Mesenchymal stem cell (in vitro differentiated cells and primary cell): ENCODE measurements at regions not wholly inside any gene's neighbourhood (a gene's known extent, or its start where the extent isn't known, plus 50 kb on each side); places are given as distances from the start of the nearest gene placed in this dataset.

Experiments used
- DNase-seq: peaks from one replicate; pipeline ENCODE4 v3.0.0-alpha.2; 2013
- H2AFZ ChIP-seq: one replicate; pipeline ENCODE4 v1.6.1; 2013; ENCODE audit warnings: low read depth, mild to moderate bottlenecking, control low read depth, inconsistent platforms, low read length, moderate library complexity
- H2AK5ac ChIP-seq: 2 replicates; pipeline ENCODE4 v1.6.1; 2013; ENCODE audit warnings: low read length, moderate library complexity, mild to moderate bottlenecking, inconsistent platforms; ENCODE audit not compliant: severe bottlenecking
- H2BK120ac ChIP-seq: one replicate; pipeline ENCODE4 v1.6.1; 2013; ENCODE audit warnings: low read depth, mild to moderate bottlenecking, inconsistent platforms, low read length, moderate library complexity
- H2BK12ac ChIP-seq, 2 experiments: one replicate each; pipeline ENCODE4 v1.6.1; 2013; ENCODE audit warnings: inconsistent platforms in 2 of 2, low read length in 2 of 2, mild to moderate bottlenecking in 2 of 2, moderate library complexity in 2 of 2, control low read depth in 1 of 2
- H2BK15ac ChIP-seq: one replicate; pipeline ENCODE4 v1.6.1; 2013; ENCODE audit warnings: mild to moderate bottlenecking, low read depth, inconsistent platforms; ENCODE audit not compliant: poor library complexity, severe bottlenecking
- H2BK5ac ChIP-seq: 2 replicates; pipeline ENCODE4 v1.6.1; 2013; ENCODE audit warnings: low read depth, mild to moderate bottlenecking, low read length, control low read depth, inconsistent platforms; ENCODE audit not compliant: poor library complexity, severe bottlenecking
- H3K14ac ChIP-seq, 2 experiments: one replicate each; pipeline ENCODE4 v1.6.1; 2013; ENCODE audit warnings: inconsistent platforms in 2 of 2, low read length in 2 of 2, control low read depth in 1 of 2, mild to moderate bottlenecking in 1 of 2, moderate library complexity in 1 of 2
- H3K18ac ChIP-seq, 2 experiments: one replicate each; pipeline ENCODE4 v1.6.1; 2013; ENCODE audit warnings: inconsistent platforms in 2 of 2, low read length in 2 of 2, control low read depth in 1 of 2, low read depth in 1 of 2, mild to moderate bottlenecking in 1 of 2
- H3K23ac ChIP-seq, 2 experiments: one replicate each; pipeline ENCODE4 v1.6.1; 2013; ENCODE audit warnings: inconsistent platforms in 2 of 2, low read length in 2 of 2, mild to moderate bottlenecking in 2 of 2, moderate library complexity in 2 of 2, control low read depth in 1 of 2
- H3K27ac ChIP-seq: 2 replicates; pipeline ENCODE4 v1.5.1; 2013; ENCODE audit warnings: mild to moderate bottlenecking, moderate library complexity, low read length, control low read depth, inconsistent platforms; ENCODE audit not compliant: poor library complexity, severe bottlenecking
- H3K27me3 ChIP-seq, 2 experiments: 2 replicates each; pipeline versions ENCODE4 v1.6.1 to v1.7.0; 2013; ENCODE audit warnings: low read length in 2 of 2, mild to moderate bottlenecking in 2 of 2, moderate library complexity in 2 of 2, control low read depth in 1 of 2, inconsistent platforms in 1 of 2; ENCODE audit not compliant: control insufficient read depth in 1 of 2, insufficient read depth in 1 of 2
- H3K36me3 ChIP-seq, 2 experiments: 2 replicates each; pipeline versions ENCODE4 v1.6.1 to v1.7.0; 2013; ENCODE audit warnings: low read length in 2 of 2, control low read depth in 1 of 2, inconsistent platforms in 1 of 2, low read depth in 1 of 2, mild to moderate bottlenecking in 1 of 2; ENCODE audit not compliant: insufficient read depth in 2 of 2, control insufficient read depth in 1 of 2
- H3K4ac ChIP-seq, 2 experiments: one replicate each; pipeline ENCODE4 v1.6.1; 2013; ENCODE audit warnings: inconsistent platforms in 2 of 2, low read length in 2 of 2, mild to moderate bottlenecking in 2 of 2, moderate library complexity in 2 of 2, control low read depth in 1 of 2, low read depth in 1 of 2
- H3K4me1 ChIP-seq: 2 replicates; pipeline ENCODE4 v1.6.1; 2013; ENCODE audit warnings: low read depth, low read length, control low read depth; ENCODE audit not compliant: control insufficient read depth, insufficient read depth
- H3K4me2 ChIP-seq: 2 replicates; pipeline ENCODE4 v1.6.1; 2013; ENCODE audit warnings: low read length, mild to moderate bottlenecking, inconsistent platforms; ENCODE audit not compliant: poor library complexity, severe bottlenecking
- H3K4me3 ChIP-seq, 2 experiments: 2 replicates each; pipeline versions ENCODE4 v1.5.1 to v1.7.0; 2013; ENCODE audit warnings: low read length in 2 of 2, mild to moderate bottlenecking in 2 of 2, control low read depth in 1 of 2, low read depth in 1 of 2; ENCODE audit not compliant: insufficient read depth in 1 of 2
- H3K79me1 ChIP-seq: replicated peaks from 2 replicates; pipeline ENCODE4 v1.6.1; 2013; ENCODE audit warnings: mild to moderate bottlenecking, control low read depth, low read length, inconsistent platforms; ENCODE audit not compliant: poor library complexity, severe bottlenecking
- H3K9ac ChIP-seq: 2 replicates; pipeline ENCODE4 v1.7.0; 2013; ENCODE audit warnings: mild to moderate bottlenecking, low read length, moderate library complexity
- H3K9me3 ChIP-seq: 2 replicates; pipeline ENCODE4 v1.7.0; 2013; ENCODE audit warnings: mild to moderate bottlenecking, low read length; ENCODE audit not compliant: control insufficient read depth
- H4K8ac ChIP-seq: one replicate; pipeline ENCODE4 v1.6.1; 2013; ENCODE audit warnings: inconsistent platforms, mild to moderate bottlenecking, low read length, moderate library complexity
- H4K91ac ChIP-seq: one replicate; pipeline ENCODE4 v1.6.1; 2013; ENCODE audit warnings: mild to moderate bottlenecking, low read length, inconsistent platforms
- WGBS: methylation state at CpG from one replicate; pipeline ENCODE4 v1.1.7; 2013; ENCODE audit warnings: mixed read lengths; 5-methylcytosine and 5-hydroxymethylcytosine counted together

DNA sequence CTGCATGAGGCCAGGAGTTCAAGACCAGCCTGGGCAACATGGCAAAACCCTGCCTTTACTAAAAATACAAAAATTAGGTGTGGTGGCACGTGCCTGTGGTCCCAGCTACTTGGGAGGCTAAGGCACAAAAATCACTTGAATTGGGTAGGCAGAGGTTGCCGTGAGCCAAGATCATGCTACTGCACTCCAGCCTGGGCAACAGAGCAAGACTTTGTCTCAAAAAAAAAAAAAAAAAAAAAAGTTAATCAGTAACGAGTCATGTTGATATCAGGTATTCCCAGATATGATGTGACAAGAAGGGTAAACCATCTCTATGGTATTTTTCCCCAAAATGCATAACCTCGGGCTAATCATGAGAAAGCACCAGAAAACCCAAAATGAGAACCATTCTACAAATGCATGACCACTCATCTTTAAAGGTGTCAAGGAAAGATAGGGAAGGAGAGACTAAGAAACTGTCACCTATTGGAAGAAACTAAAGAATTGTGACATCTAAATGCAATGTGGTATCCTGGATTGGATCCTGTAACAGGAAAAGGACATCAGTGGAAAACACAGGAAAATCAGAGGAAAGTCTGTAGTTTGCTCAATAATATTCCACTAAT is 66.5 kb upstream of the MAP4 start:
- Histone ChIP-seq H3K4me3 (no peak overlapping the region), H3K4me1 (peaks cover 11% of the 10 kb centered on the region), H3K79me1 (no peaks in the 10 kb centered on the region), H2BK12ac (no peak overlapping the region), H3K36me3 (peaks cover 2 to 15% of the 10 kb centered on the region in 2 experiments), H2AK5ac (no peak overlapping the region), H3K9ac (no peak overlapping the region), H3K4ac (no peak overlapping the region), H3K27me3 (no peaks in the 10 kb centered on the region), H2BK5ac (no peak overlapping the region), H3K18ac (peak overlapping the region in 1 of 2 experiments; percentile 8), H2BK120ac (no peak overlapping the region), H4K91ac (no peak overlapping the region), H3K27ac (no peak overlapping the region), H2BK15ac (no peak overlapping the region), H3K23ac (no peak overlapping the region), H4K8ac (no peak overlapping the region), H3K4me2 (no peak overlapping the region), H3K14ac (no peak overlapping the region), H3K9me3 (no peaks in the 10 kb centered on the region), H2AFZ (no peak overlapping the region)
- 93% methylated on average over 2 of the region's 4 CpGs for WGBS
- no peak for DNase-seq

DNA sequence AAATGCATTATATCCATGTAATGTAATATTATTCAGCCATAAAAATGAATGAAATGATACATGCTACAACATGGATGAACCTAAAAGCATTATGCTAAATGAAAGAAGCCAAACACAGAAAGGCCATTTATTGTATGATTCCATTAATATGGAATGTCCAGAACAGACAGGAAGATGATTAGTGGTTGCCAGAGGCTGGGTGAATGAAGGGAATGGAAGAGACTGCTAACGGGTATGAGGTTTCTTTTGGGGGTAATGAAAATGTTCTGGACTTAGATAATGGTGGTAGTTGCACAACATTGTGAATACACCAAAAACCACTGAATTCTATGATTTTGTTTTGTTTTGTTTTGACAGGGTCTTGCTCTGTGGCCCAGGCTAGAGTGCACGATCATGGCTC is 61.6 kb upstream of the MAP4 start:
- H3K27me3 ChIP-seq = no peaks in the 10 kb centered on the region
- no peak overlapping the region for H3K18ac ChIP-seq
- no peak overlapping the region for H4K91ac ChIP-seq
- H3K4ac ChIP-seq = no peak overlapping the region
- peaks cover 8% of the 10 kb centered on the region for H3K4me1 ChIP-seq
- H3K9me3 ChIP-seq = no peaks in the 10 kb centered on the region
- H3K4me2 ChIP-seq = no peak overlapping the region
- no peak overlapping the region for H3K14ac ChIP-seq
- H3K36me3 ChIP-seq = peaks cover 2 to 10% of the 10 kb centered on the region in 2 experiments
- peak; percentile 39 for DNase-seq
- peak overlapping the region; percentile 17 for H3K27ac ChIP-seq
- WGBS = 51% methylated on average over 2 of the region's 2 CpGs
- H2BK5ac ChIP-seq = no peak overlapping the region
- H3K79me1 ChIP-seq = no peaks in the 10 kb centered on the region
- no peak overlapping the region for H3K4me3 ChIP-seq
- H4K8ac ChIP-seq = no peak overlapping the region
- no peak overlapping the region for H2BK15ac ChIP-seq
- H2BK120ac ChIP-seq = no peak overlapping the region
- no peak overlapping the region for H3K9ac ChIP-seq
- H2AK5ac ChIP-seq = no peak overlapping the region
- H2AFZ ChIP-seq = no peak overlapping the region
- H3K23ac ChIP-seq = no peak overlapping the region
- H2BK12ac ChIP-seq = no peak overlapping the region

DNA sequence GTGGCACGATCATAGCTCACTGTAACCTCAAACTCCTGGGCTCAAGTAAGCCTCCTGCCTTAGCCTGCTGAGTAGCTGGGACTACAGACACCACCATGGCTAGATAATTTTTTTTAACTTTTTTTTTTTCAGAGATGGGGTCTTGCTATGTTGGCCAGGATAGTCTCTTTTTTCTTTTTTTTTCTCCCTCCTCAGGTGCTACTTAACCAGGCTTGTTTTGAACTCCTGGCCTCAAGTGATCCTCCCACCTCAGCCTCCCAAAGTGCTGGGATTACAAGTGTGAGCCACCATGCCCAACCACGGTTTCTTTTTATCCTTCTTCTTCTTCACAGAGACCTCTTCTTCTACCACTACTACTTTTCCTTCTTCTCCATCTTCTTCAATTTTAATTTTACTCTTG is 53.8 kb upstream of the MAP4 start:
- Histone ChIP-seq H3K9me3 (no peaks in the 10 kb centered on the region), H2BK120ac (no peak overlapping the region), H3K79me1 (no peaks in the 10 kb centered on the region), H3K27me3 (no peaks in the 10 kb centered on the region), H3K14ac (no peak overlapping the region), H3K4me2 (no peak overlapping the region), H3K4ac (no peak overlapping the region), H3K4me3 (no peak overlapping the region), H2AFZ (no peak overlapping the region), H2BK12ac (no peak overlapping the region), H4K91ac (no peak overlapping the region), H3K4me1 (peaks cover 9% of the 10 kb centered on the region), H3K18ac (no peak overlapping the region), H4K8ac (no peak overlapping the region), H2BK15ac (no peak overlapping the region), H3K9ac (no peak overlapping the region), H3K23ac (no peak overlapping the region), H2AK5ac (no peak overlapping the region), H3K27ac (no peak overlapping the region), H2BK5ac (no peak overlapping the region), H3K36me3 (peaks cover 6 to 11% of the 10 kb centered on the region in 2 experiments)
- no peak for DNase-seq
- 100% methylated on average over 2 of the region's 2 CpGs for WGBS

DNA sequence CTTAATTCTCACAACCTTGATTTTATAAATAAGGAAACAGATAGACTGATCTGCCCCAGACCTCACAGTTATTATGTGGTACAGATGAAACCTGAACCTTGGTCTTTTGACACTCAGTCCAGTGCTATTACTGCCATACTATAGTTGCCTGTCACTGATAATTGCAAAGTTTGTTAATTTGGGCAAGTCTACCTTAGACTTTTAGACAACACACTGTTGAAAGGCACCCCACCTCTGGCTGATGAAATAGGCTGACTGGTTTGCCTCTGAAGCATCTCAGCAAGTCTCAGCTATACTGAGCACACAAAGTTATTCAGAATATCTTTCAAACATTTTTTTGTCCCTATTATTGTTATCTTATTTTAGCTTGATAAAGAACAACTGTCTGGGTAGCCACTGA is 53.1 kb upstream of the MAP4 start:
- no peak overlapping the region for H2AFZ ChIP-seq
- H3K23ac ChIP-seq = no peak overlapping the region
- no peak overlapping the region for H3K18ac ChIP-seq
- no peak overlapping the region for H2BK15ac ChIP-seq
- no peak overlapping the region for H3K4me2 ChIP-seq
- no peak overlapping the region for H2BK5ac ChIP-seq
- no peak overlapping the region for H4K91ac ChIP-seq
- no peak overlapping the region for H2BK120ac ChIP-seq
- H3K14ac ChIP-seq = no peak overlapping the region
- no peak overlapping the region for H2BK12ac ChIP-seq
- no peaks in the 10 kb centered on the region for H3K9me3 ChIP-seq
- H2AK5ac ChIP-seq = no peak overlapping the region
- no peak for DNase-seq
- H3K9ac ChIP-seq = no peak overlapping the region
- H3K27ac ChIP-seq = no peak overlapping the region
- H3K36me3 ChIP-seq = peaks cover 6 to 11% of the 10 kb centered on the region in 2 experiments
- H3K27me3 ChIP-seq = no peaks in the 10 kb centered on the region
- no peaks in the 10 kb centered on the region for H3K79me1 ChIP-seq
- no peak overlapping the region for H3K4ac ChIP-seq
- H3K4me3 ChIP-seq = no peak overlapping the region
- H3K4me1 ChIP-seq = peaks cover 11% of the 10 kb centered on the region
- no peak overlapping the region for H4K8ac ChIP-seq
